GM23248 (cell line): ENCODE measurements at regions not wholly inside any gene's neighbourhood (a gene's known extent, or its start where the extent isn't known, plus 50 kb on each side); places are given as distances from the start of the nearest gene placed in this dataset.

Source experiments
- DNase-seq: peaks from one replicate; pipeline ENCODE4 v3.0.0-alpha.2; 2015
- H2AFZ ChIP-seq: fragments of 200-600 bp; sonication (generic); 2 replicates; pipeline ENCODE4 v1.6.1; 2016; ENCODE audit warnings: antibody characterized with exemption
- H3F3A ChIP-seq: fragments of 200-600 bp; sonication (generic); 2 replicates; pipeline ENCODE4 v1.6.1; 2016; ENCODE audit warnings: mild to moderate bottlenecking, antibody characterized with exemption, mixed run types; ENCODE audit not compliant: insufficient read depth
- H3K27ac ChIP-seq: fragments of 200-600 bp; sonication (generic); 2 replicates; pipeline ENCODE4 v1.5.1; 2016; ENCODE audit warnings: mild to moderate bottlenecking
- H3K27me3 ChIP-seq: fragments of 200-600 bp; sonication (generic); replicated peaks from 2 replicates; pipeline ENCODE4 v1.6.1; 2016; ENCODE audit warnings: mild to moderate bottlenecking; ENCODE audit not compliant: insufficient read depth
- H3K36me3 ChIP-seq: fragments of 200-600 bp; sonication (generic); 2 replicates; pipeline ENCODE4 v1.6.1; 2016; ENCODE audit warnings: low read depth, mild to moderate bottlenecking
- H3K4me1 ChIP-seq: fragments of 200-600 bp; sonication (generic); 2 replicates; pipeline ENCODE4 v1.6.1; 2016; ENCODE audit warnings: mild to moderate bottlenecking; ENCODE audit not compliant: insufficient read depth
- H3K4me2 ChIP-seq: fragments of 200-600 bp; sonication (generic); one replicate; pipeline ENCODE4 v1.6.1; 2016; ENCODE audit warnings: mild to moderate bottlenecking; ENCODE audit not compliant: unreplicated experiment
- H3K4me3 ChIP-seq: fragments of 200-600 bp; sonication (generic); 2 replicates; pipeline ENCODE4 v1.5.1; 2016; ENCODE audit warnings: mild to moderate bottlenecking
- H3K79me2 ChIP-seq: fragments of 200-600 bp; sonication (generic); 2 replicates; pipeline ENCODE4 v1.6.1; 2016; ENCODE audit warnings: mild to moderate bottlenecking; ENCODE audit not compliant: insufficient read depth
- H3K9ac ChIP-seq: fragments of 200-600 bp; sonication (generic); 2 replicates; pipeline ENCODE4 v1.6.1; 2016; ENCODE audit warnings: mild to moderate bottlenecking
- H3K9me2 ChIP-seq: fragments of 200-600 bp; sonication (generic); 2 replicates; pipeline ENCODE4 v1.6.1; 2016; ENCODE audit warnings: mixed run types, mild to moderate bottlenecking, moderate library complexity; ENCODE audit not compliant: insufficient read depth
- H3K9me3 ChIP-seq: fragments of 200-600 bp; sonication (generic); one replicate; pipeline ENCODE4 v1.6.1; 2017; ENCODE audit warnings: low read depth
- H4K20me1 ChIP-seq: fragments of 200-600 bp; sonication (generic); 2 replicates; pipeline ENCODE4 v1.6.0; 2016; ENCODE audit not compliant: insufficient read depth
- EZH2 ChIP-seq: fragments of 200-600 bp; sonication (generic); IDR thresholded peaks from 2 replicates; pipeline ENCODE4 v1.6.1; 2018; ENCODE audit warnings: antibody characterized with exemption, mild to moderate bottlenecking; ENCODE audit not compliant: insufficient read depth, poor library complexity, severe bottlenecking
- EZH2phosphoT487 ChIP-seq: fragments of 200-600 bp; sonication (generic); IDR thresholded peaks from 2 replicates; pipeline ENCODE4 v1.6.1; 2018; ENCODE audit warnings: antibody characterized with exemption, moderate library complexity, mild to moderate bottlenecking, low read depth; ENCODE audit not compliant: insufficient read depth
- WGBS, 2 experiments: methylation state at CpG; one replicate each; pipeline ENCODE4 v1.1.6; 2015 to 2017; ENCODE audit warnings: low lambda C conversion rate in 2 of 2, low coverage in 1 of 2; ENCODE audit errors: missing lambda C conversion rate in 2 of 2; 5-methylcytosine and 5-hydroxymethylcytosine counted together
- in situ Hi-C: fragments of 300-500 bp; cut with MboI; formaldehyde crosslinking; loops from 2 replicates; pipeline ENCODE4 v1.15.0; 2020

DNA sequence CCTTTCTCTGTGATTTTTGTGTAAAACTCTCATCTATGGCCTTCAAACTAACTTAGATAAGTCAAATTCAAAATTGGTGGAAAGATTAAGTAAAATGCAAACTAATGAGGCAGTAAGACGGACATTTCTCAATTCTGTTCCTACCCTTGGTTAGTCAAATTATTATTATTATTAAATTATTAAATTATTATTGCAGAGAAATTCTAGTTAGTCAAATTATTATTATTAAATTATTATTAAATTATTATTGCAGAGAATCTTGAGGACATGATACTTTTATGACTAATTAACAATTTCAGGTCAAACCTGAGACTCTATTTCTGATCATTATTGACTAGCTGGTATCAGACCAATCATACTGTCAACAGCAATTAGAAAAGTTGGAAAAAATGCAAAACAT lies 845.0 kb upstream of the NECTIN3 start:
- no peak overlapping the region for H2AFZ ChIP-seq
- no peaks in the 10 kb centered on the region for H3K79me2 ChIP-seq
- H3K36me3 ChIP-seq, result no peaks in the 10 kb centered on the region
- H3K9me2 ChIP-seq, result no peaks in the 10 kb centered on the region
- H4K20me1 ChIP-seq, result no peaks in the 10 kb centered on the region
- H3K4me3 ChIP-seq, result no peak overlapping the region
- no peak overlapping the region for H3K27ac ChIP-seq
- H3K9ac ChIP-seq, result no peak overlapping the region
- H3K4me1 ChIP-seq, result no peaks in the 10 kb centered on the region
- no peaks in the 10 kb centered on the region for H3K27me3 ChIP-seq
- no peak overlapping the region for H3K4me2 ChIP-seq
- 52 to 74% methylated on average over 1 of the region's 1 CpG for WGBS, 2 experiments
- no peaks in the 10 kb centered on the region for H3K9me3 ChIP-seq
- TF ChIP-seq EZH2 (no peak), EZH2phosphoT487 (no peak)
- DNase-seq, result no peak
- H3F3A ChIP-seq, result no peaks in the 10 kb centered on the region
- in situ Hi-C loops, result no loop called here

- no peaks in the 10 kb centered on the region for H3K79me2 ChIP-seq
- H3F3A ChIP-seq, result no peaks in the 10 kb centered on the region
- no peak overlapping the region for H3K4me2 ChIP-seq
- no peaks in the 10 kb centered on the region for H3K36me3 ChIP-seq
- in situ Hi-C loops, result no loop called here
- H3K9me2 ChIP-seq, result no peaks in the 10 kb centered on the region
- no peaks in the 10 kb centered on the region for H3K9me3 ChIP-seq
- no peak overlapping the region for H3K27ac ChIP-seq
- no peaks in the 10 kb centered on the region for H3K4me1 ChIP-seq
- TF ChIP-seq EZH2phosphoT487 (no peak), EZH2 (no peak)
- DNase-seq, result no peak
- H3K4me3 ChIP-seq, result no peak overlapping the region
- no peaks in the 10 kb centered on the region for H4K20me1 ChIP-seq
- WGBS, 2 experiments, result 71 to 72% methylated on average over 4 of the region's 4 CpGs
- no peak overlapping the region for H3K9ac ChIP-seq
- no peak overlapping the region for H2AFZ ChIP-seq
- no peaks in the 10 kb centered on the region for H3K27me3 ChIP-seq
These were observed 843.6 kb upstream of the NECTIN3 start for GRCh38 chr3:110227991-110228390.

DNA sequence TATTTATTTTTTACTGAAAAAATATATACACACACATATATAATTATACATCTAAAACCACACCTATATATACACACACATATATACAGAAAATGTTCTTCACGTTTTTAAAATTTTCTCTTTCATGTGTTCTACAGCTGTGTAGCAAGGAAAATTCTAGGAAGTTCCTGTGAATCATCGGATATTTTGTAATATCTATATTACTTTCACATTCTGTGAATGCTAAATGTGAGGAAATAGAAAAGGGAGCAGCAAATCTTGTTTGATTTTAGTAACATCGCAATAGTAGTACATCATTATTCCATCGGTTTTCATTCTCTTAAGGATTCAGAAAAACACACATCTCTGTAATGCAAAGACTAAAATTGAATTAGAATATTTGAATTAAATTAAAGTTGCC lies 836.8 kb upstream of the NECTIN3 start:
- Histone ChIP-seq H3K9ac (no peak overlapping the region), H3K27me3 (no peaks in the 10 kb centered on the region), H3K9me3 (no peaks in the 10 kb centered on the region), H2AFZ (peak overlapping the region; percentile 48), H3K4me1 (peaks cover 9% of the 10 kb centered on the region; the same call in 1 of the 2 replicates), H3K36me3 (no peaks in the 10 kb centered on the region), H3K27ac (no peak overlapping the region), H3K9me2 (no peaks in the 10 kb centered on the region), H3K79me2 (no peaks in the 10 kb centered on the region), H3K4me3 (peak overlapping the region; percentile 25), H4K20me1 (no peaks in the 10 kb centered on the region), H3F3A (0 out of 2 replicates have a peak, but pooled peaks cover 5% of the 10 kb centered on the region), H3K4me2 (peak overlapping the region; percentile 62)
- in situ Hi-C loops, result no loop called here
- DNase-seq, result peak; percentile 62
- 3% methylated on average over 4 of the region's 4 CpGs for WGBS, 2 experiments
- TF ChIP-seq EZH2phosphoT487 (no peak), EZH2 (no peak)

DNA sequence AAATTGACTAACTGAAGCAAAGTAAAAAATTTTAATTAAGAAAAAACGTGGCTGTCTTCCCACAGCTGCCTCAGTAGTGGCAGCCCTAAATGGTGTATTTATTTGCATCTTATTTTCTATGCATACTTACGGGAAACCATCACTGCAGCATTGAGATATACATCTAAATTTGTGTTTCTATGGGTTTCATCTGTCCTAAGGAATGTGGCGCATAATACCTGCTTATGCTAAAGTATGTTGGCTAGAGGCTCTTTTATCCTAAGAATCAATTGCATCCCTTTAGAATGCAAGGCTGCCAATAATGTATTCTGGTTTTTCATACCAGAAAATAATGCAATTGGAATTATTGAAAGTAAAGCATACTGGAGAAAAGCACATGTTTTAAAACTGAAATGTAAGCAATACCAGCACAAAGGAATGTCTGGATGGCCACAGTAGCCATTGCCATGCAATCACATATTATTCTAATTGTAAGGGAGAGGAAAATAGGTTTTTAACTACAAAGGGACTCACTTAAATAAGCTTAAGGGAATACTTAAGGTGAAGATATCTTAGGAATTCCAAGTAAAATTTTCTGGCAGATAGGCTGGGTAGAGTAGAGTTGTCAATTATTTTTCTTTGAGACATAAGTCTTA lies 834.5 kb upstream of the NECTIN3 start:
- Histone ChIP-seq H4K20me1 (no peaks in the 10 kb centered on the region), H3K27ac (no peak overlapping the region), H3K79me2 (no peaks in the 10 kb centered on the region), H3K9me2 (no peaks in the 10 kb centered on the region), H3K36me3 (no peaks in the 10 kb centered on the region), H3K4me2 (no peak overlapping the region), H2AFZ (no peak overlapping the region), H3K27me3 (no peaks in the 10 kb centered on the region), H3K4me3 (no peak overlapping the region), H3F3A (0 out of 2 replicates have a peak, but pooled peaks cover 5% of the 10 kb centered on the region), H3K9ac (no peak overlapping the region), H3K4me1 (peaks cover 9% of the 10 kb centered on the region; the same call in 1 of the 2 replicates), H3K9me3 (no peaks in the 10 kb centered on the region)
- DNase-seq, result no peak
- 65 to 68% methylated on average over 3 of the region's 3 CpGs for WGBS, 2 experiments
- no peak for TF ChIP-seq EZH2
- TF ChIP-seq EZH2phosphoT487, result no peak
- in situ Hi-C loops, result no loop called here

GRCh38 chr3:110243081-110243480 lies 828.5 kb upstream of the NECTIN3 start:
- H3K9me3 ChIP-seq, result no peaks in the 10 kb centered on the region
- in situ Hi-C loops, result no loop called here
- no peak overlapping the region for H3K9ac ChIP-seq
- no peaks in the 10 kb centered on the region for H3K36me3 ChIP-seq
- no peaks in the 10 kb centered on the region for H3K79me2 ChIP-seq
- peak; percentile 49 for DNase-seq
- no peaks in the 10 kb centered on the region for H3F3A ChIP-seq
- H3K4me3 ChIP-seq, result no peak overlapping the region
- TF ChIP-seq EZH2, result no peak
- no peak for TF ChIP-seq EZH2phosphoT487
- H3K4me2 ChIP-seq, result no peak overlapping the region
- H2AFZ ChIP-seq, result no peak overlapping the region
- no peaks in the 10 kb centered on the region for H3K4me1 ChIP-seq
- WGBS, 2 experiments, result 61 to 68% methylated on average over 4 of the region's 4 CpGs
- no peaks in the 10 kb centered on the region for H4K20me1 ChIP-seq
- H3K27ac ChIP-seq, result no peak overlapping the region
- no peaks in the 10 kb centered on the region for H3K9me2 ChIP-seq
- H3K27me3 ChIP-seq, result no peaks in the 10 kb centered on the region
